HG03460 (cell line): ENCODE measurements at regions not wholly inside any gene's neighbourhood (a gene's known extent, or its start where the extent isn't known, plus 50 kb on each side); places are given as distances from the start of the nearest gene placed in this dataset.

Experiments
- ATAC-seq: cut with Tn5 transposase; IDR thresholded peaks from one replicate; pipeline ENCODE4 v1.9.1; 2021; ENCODE audit not compliant: unreplicated experiment

DNA sequence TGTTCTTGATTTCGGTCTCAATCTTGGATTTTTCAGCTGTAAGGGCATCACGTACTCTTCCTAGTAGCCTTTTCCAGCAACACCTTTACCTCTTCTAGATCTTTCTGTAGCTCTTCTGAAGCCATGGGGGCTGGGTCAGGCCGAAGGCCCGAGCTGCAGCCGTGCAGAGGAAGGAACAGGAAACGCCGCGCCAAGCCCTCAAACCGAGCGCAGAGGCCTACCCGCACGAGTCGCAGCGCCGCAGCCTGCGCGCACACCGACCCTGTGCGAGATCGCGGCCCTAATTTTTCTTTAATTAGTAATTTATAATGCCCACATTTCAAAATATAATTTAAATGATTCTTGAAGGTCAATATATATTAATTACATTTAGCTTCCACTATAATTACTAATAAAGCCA, 483.8 kb downstream of the NUP35 start:
- ATAC-seq = no peak

DNA sequence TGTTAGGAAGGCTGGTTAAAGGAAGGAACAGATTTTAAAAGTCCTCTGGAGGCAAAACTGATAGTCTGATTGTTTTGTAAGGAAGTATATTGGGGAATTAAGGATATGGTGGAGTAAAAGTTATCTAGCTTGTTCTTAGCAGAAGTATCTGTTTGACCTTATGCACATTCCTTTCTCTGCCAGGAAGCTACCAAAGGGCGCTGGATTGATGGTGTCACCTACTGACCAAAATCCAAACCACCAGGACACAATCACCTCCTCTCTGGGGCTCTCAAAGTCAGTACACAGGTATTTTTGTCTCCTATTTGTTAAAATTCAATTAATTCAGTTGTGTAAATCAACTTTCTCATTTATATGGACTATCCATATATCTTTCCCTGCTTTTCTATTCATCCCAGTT, 484.5 kb downstream of the NUP35 start:
- no peak for ATAC-seq

DNA sequence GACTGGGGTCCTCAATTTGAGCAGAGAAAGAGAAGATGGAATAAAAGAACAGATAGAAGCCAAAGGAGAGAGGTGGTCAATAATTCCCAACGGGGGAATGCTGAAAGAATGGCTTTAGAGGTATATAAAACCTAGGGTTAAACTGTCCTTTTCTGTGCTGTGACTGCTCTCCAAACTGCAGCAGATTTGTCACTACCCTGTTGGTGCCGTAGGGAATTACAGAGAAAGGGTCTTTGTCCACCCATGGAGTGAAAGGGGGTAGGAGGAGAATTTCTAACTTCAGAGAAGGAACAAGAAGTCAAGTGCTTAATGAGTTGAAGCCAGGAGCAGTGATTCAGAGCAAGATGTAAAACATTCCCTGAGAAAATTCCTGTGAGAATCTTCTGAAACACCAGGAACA, 486.5 kb downstream of the NUP35 start:
- no peak for ATAC-seq

DNA sequence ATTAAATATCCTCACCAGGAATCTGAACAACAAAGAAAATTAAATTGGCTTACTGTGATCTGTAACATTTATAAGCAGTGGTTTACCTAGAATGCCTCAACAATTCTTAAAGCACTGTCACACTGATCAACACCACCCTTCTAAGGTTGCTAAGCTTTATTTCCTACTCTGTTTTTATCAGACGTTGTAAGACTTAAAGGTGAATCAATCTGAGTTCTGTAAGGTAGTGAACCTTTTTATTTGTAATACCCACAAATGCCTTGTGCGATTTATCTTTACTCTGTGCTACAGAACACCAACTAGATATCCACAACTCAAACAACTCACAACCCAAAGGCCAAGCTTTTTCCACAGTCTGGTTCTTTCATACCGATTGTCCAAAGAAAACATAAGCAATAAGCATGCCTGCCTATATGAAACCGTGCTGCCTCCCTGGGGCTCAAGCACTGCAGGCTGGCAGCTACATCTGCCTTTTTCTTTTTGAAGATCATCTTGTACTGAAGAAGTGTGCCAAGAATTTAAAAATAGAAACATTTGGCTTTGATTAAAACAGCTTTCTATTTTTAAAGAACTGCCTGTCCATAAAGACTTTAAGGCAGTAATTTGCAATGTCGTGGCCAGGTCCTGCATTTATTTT, 490.7 kb downstream of the NUP35 start:
- no peak for ATAC-seq

DNA sequence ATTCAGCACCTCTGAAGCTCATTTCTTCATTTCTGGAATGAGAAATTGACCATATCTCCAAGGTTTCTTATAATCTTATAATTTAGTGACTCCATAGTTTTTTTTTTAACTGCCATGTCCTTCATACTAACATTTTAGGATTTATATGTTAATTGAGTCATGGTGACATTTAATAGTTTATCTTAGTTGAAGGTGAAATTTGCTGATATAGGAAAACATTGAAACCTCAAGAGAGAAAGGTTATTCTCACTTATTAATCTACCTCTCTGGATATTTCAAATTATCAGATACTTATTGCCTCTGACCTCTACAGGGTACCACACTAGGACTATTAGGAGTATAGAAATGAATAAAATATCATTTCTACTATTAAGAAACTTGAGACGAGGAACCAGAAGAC, 499.0 kb downstream of the NUP35 start:
- ATAC-seq = no peak

DNA sequence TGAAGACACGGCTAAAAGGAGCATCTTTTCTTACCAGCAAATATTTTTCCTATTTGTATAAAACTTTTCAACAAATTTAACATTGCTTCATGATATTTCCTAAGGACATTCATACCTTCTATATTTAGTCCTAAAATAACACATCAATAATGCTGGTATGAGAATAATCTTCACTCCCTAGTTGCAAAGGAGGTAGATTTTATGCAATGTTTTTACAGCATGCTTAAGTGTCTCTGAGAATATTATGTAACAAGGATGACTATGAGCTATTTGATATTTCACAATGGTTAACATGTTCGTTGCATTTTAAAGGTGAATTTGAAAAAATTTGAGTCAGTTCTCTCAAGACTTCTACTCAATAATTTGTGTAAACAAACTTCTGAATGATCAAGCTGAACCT, 506.7 kb downstream of the NUP35 start:
- no peak for ATAC-seq

DNA sequence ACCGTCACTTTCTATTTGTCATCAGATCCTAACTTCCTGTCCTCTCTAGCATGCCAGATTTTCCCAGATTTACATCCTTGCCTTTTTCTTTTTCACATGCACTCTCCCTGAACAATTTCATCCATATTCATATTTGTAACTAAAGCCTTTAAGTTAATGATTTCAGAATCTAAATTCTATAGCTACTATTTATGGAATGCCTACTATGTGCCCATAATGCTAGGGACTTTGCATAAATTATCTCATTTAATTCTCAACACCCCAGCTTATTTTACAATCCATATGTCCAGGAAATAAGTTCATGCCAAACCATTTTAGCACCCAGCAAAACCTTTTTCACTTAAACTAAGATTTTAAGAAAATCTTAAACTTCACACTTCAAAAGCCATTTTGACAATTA, 531.9 kb downstream of the NUP35 start:
- ATAC-seq = no peak

DNA sequence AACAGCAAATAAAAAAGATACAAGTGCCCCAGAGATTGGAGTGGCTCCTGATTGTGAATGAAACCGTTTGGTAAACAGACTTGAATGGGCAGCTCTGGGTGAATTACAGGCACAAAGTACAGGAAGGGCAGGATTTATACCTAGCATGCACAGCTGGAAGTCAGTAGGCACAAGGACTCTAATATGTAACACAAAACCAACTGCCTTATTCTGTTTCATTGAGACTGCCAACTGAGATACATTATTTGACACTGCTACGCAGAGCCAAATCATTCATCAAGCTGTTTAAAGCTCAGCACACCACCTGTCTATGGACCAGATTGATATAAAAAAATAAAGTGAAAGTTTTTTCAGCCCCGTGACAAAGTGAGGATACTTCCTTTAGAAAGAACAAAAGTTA, 541.2 kb downstream of the NUP35 start:
- no peak for ATAC-seq

DNA sequence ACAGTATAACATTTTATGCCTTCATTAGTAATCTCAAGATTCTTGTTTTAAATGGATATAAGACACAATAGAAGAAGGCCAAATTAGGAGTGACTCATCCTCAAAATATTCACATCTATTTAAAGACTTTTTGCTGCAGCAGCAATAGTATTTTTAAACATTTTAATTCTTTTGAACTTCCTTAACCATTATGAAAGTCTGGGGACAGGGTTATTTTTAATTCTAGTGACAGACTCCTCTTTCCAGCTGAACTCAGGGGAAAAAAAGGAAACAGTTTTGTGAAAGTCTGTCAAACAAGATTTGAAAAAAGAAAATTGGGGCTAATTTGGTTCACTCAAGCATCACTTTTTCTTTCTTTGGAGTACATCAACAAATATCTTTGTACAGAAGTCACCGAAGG, 541.8 kb downstream of the NUP35 start:
- no peak for ATAC-seq

DNA sequence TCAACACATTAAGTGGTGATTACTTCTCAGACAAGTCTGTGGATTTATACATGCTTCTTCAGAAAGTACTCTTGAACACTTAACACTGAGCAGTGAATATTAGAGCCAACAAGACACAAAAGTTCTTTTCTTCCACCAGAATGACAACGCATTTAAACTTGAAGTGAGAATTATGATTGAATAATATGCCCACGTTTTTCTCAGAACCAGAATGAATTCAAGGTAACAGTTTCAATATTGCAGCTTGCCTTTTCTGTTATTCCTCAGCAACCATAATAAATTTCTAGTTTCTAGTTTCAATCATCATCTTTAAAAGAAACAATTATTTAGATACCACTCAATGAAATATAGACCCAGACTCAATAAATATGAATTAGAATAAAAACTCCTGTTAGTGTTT, 547.0 kb downstream of the NUP35 start:
- no peak for ATAC-seq

DNA sequence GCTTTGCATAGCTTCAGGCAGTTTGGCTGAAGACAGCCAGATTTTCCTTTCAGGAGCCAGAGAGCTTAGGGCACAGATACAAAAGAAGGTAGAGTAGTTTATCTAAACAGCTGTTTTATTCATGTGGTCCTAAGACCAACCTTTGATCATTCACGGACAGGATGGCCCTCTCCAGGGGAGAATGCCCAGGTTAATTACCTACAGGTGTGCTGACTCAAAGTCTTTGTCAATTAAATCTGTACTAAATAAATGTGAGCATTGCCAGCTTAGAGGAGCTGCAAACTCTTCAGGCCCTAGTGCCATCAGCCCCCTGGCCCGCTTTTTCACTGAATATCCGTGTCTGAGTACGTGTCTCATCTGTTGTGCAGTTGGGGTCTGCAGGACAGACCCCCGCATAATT, 554.7 kb downstream of the NUP35 start:
- no peak for ATAC-seq

DNA sequence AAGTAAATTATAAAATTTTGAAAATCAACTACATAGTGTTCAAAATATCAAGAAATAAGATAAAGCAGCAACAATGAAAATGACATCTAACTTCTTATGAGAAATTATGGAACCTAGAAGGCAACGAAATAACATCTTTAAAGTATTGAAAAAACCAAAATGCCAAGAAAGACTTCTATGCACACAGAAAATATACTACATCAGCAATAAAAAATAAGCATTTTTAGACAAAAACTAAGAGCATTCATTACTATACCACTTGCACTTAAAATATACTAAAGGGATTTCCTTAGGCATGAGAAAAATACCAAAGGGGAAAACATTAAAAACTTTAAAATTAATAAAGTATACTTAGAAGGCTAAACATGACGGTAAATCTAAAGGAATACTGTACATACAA, 556.3 kb downstream of the NUP35 start:
- ATAC-seq = no peak

DNA sequence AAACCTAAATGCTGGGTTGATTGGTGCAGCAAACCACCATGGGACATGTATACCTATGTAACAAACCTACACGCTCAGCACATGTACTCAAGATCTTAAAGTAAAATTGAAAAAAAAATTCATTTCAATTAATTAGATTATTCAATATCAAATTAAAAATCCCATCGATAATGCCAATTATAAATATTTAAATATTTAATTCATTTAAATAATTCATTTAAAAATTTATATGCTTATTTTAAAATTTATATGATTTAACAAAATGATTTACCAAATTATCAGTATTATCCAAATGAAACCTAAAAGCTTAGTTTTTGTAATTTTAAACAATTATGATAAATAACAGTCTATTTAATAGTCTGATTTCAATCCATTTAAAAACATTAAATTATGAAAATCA, 560.4 kb downstream of the NUP35 start:
- ATAC-seq = no peak

DNA sequence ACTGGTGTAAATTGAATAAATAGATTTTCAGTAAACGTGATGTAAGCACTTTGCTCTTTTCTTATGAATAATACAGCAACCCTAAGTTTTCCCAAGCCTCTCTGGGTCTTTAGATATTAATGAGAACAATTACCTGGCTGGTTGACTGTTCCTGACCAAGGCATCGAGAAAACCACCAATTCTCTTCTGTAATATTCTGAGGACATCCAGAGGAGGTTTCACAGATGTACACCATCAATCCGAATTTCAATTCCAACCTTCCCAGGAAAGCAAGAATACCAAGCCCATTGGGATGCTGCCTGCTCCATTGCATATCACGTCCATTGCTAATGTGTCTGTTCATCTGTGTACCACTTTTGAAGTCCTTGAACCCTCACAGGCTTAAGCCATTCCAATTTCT, 571.8 kb downstream of the NUP35 start:
- no peak for ATAC-seq

DNA sequence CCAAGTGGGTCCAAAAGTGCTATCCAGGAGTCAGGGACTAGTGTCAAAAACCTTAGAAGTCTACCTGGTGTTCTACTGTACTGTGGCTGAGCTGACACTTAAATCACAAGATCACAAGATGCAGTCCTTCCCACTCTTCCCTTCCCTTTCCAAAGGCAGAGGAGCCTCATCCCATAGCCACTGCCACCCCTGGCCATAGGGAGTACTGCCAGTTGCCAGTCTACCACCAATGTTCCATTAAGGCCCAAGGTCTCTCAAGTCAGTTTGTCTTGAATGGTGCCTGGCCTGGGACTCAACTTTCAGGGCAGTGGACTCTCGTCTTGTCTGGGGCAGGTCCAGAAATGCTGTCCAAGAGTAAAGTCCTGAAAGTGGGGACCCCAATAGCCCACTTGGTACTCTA, 585.6 kb downstream of the NUP35 start:
- no peak for ATAC-seq

DNA sequence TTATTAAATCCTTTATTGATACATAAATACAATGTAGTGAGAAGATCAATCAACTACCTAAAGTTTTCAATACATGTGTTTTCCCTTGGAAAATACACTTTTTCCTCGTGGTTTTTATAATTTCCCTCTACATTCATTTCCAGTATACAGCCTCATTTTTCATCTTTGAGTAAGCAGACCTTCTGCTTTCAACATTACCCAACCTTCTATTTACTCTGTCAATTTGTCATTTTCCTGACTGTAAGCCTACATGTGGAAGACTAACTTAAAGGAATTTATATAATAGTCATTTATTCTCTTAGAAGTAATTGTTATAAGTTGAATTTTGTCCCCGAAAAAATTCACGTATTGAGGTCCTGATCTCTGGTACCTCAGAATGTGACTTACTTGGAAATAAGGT, 594.0 kb downstream of the NUP35 start:
- no peak for ATAC-seq

DNA sequence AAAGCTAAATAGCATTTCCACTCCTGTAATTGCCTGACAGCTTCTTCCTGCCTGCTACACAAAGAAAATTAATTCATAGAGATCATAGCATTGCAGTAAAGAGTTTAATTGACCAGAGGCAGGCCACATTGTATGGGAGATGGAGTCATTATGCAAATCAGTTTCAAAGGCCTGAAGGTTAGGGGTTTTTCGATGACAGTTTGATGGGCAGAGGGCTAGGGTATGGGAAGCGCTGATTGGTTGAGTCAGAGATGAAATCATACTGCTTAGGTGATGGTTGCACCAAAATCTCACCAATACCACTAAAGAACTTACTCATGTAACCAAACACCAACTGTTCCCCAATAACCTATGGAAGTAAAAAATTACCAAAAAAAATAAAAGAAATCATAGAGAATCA, 599.0 kb downstream of the NUP35 start:
- no peak for ATAC-seq

DNA sequence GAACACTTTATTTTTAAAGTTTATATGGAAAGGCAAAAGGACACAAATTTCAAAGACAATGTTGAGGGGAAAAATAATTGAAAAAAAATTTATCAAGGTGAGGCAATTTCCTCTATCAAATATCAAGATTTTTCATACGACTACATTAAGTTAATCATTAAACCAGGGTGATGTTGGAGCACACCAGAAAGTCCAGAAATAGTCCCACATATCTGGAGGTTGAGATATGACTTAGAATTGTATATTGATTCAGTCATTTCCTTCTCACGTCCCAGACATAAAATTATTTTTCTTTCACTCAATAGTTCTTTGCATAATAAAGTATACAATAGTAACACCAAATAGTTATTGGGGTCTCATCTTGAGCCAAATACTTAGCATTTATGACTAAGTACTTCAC, 605.1 kb downstream of the NUP35 start:
- no peak for ATAC-seq

DNA sequence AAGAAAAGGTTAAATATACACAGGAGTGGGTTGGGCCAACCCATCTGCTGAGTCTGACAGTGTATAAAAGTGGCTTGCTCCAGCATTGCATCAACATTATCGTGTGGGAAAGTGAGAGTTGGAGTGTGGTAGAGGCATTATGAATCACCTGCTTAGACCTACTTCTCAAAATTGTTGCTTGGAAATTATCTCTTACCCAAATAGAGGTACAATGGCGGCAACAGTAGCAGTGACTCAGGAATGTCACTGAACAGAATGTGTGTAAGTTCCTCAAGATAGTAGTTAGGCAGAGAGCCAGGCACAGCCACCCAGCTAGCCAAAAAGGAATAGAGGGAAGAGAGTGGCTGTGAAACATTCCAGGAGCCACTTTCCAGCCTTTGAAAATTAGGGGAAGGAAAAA, 616.0 kb downstream of the NUP35 start:
- ATAC-seq = no peak

DNA sequence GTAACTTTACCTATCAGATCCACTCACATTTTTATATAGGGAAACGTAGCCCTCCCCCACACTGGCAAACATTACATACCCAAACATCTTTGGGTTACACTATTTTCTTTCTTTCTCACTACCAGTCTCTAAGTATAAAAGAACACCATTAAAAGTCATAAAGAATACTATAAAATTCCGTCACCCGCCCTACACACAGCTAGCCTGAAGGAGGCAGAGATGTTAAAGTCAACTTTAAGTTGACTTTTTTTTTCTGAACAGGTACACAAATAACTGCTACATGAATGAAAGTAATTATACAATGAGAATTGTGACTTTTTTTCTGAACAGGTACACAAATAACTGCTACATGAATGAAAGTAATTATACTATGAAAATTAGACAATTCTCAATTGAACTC, 628.3 kb downstream of the NUP35 start:
- no peak for ATAC-seq

DNA sequence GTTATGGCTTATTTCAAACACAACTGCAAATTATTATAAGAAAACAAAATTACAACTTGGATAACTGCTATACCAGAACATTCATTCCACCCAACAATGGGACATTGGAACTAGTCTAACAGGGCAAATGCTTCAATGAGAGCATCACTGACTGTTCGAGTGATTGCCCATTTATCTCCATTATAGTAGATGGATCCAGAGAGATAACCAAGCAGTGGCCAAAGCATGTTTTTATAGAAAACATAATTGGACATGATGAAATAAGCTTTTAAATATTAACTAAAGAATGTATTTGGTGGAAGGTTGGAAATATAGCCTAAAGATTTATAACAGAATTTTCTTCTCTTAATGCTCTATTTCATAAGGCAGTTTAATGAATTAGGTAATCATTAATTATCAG, 634.8 kb downstream of the NUP35 start:
- ATAC-seq = no peak

DNA sequence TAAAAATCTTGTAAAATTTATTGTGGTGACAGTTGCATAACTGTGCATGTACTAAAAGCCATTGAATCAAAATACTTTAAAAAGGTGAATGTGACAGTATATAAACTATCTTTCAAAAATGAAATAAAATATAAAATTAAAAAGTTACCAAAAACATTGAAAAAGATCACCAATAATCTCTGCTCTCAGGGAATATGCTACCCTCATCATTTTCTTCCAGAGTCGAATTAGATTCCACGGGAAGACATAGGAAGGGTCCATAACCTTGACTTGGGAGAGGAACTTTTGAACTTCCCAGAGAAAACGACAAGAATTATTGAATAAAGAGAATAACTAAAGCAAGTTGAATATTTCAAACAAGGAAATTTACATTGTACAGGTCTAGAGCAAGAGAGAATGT, 649.5 kb downstream of the NUP35 start:
- no peak for ATAC-seq

DNA sequence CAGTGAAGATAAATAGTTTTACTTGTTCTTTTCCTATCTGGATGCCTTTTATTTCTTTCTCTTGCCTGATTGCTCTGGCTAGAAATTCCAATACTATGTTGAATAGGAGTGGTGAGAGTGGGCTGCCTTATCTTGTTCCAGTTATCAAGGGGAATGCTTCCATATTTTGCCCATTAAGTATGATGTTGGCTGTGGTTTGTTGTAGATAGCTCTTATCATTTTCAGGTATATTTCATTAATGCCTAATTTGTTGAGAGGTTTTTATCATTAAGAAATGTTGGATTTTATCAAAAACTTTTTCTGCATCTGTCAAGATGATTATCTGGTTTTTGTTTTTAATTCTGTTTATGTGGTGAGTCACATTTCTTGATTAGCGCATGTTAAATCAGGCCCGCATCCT, 655.8 kb downstream of the NUP35 start:
- ATAC-seq = no peak

DNA sequence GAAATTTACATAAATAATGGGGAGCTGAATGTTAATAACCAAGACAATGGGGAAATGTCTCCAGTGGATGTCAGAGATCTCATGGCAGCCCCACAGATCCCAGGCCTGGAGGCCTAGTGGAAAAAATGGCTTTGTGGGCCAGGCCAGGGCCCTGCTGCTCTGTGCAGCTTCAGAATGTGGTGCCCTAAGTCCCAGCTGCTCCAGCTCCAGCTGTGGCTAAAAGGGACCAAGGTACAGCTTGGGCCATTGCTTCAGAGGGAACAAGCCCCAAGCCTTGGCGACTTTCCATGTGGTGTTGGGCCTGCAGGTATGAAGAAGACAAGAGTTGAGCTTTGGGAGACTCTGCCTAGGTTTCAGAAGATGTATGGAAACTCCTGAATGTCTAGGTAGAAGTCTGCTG, 658.2 kb downstream of the NUP35 start:
- no peak for ATAC-seq
